ENCODE measurements at regions not wholly inside any gene's neighbourhood (a gene's known extent, or its start where the extent isn't known, plus 50 kb on each side); places are given as distances from the start of the nearest gene placed in this dataset.

DNA sequence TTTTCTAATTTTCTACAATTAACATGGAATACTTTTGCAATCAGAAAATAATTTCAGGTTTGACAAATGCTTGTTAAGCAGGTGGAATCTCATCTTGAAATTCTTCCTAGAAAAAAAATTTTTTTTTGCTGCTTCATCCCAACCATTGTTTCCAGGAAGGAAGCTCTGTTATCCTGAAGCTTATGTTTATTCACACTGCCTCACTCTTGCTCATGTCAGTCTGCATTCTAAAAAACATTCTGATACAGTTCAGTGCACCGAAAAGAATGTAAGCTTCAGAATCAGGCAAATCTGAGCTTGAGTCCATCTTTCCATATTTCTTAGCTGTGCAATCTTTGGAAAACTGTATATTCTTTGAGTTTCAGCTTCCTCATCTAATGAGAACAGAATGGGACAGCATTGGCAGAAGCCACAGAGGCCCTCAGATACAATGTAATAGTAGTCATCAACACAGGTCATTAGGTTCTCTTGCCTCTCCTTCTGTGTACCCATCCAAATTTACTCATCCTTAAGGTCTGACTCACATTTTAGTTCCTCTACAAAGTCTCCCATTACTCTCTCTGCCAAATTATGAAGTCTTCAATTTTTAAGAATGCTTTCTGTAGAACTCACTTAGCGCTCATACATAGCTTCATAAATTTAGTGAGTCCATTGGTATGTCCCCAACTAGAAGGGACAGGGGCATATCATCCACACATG lies 881.8 kb upstream of the NR2F2 start:
- FAIRE-seq: no peak
- DNase-seq (ENCODE audit: low spot score in 2 of 2): no peak

DNA sequence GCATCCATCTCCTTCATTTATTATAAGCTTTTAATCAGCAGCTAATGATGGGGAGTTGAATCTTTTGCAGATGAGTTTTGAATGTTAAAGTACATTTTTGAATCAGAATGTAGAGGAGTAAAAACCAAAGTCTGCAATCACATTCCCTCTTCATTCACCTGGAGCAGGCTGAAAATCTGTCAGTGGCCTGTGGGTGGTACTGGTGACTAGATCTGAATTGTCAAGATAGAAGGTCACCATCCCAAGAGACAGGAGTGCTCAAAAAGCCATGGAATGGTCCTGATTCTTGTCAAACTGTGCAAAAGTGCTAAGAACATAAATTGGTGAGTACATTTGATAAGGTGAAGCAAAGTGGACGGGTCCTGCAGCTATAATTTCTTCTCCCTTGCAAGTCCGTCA lies 881.3 kb upstream of the NR2F2 start:
- no peak for DNase-seq (ENCODE audit: low spot score in 2 of 2)
- FAIRE-seq: no peak

DNA sequence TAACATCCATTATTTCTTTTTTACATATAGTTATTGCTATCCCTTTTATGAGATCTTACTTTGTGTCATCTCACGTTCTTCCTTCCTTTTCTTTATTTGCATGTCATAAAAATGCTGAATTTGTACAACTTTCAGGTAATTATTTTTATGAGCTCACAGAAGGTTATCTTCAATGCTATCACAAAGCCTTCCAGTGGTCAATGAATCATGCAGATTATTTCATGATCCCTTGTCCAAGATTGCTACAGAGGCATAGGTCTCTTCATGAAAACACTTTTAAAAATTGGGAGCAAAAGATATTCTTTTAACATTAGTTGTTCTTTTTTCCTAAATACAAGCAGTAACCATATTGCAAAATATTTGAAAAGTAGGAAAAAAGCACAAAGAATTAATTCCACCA lies 880.1 kb upstream of the NR2F2 start:
- FAIRE-seq: no peak
- no peak for DNase-seq (ENCODE audit: low spot score in 2 of 2)

DNA sequence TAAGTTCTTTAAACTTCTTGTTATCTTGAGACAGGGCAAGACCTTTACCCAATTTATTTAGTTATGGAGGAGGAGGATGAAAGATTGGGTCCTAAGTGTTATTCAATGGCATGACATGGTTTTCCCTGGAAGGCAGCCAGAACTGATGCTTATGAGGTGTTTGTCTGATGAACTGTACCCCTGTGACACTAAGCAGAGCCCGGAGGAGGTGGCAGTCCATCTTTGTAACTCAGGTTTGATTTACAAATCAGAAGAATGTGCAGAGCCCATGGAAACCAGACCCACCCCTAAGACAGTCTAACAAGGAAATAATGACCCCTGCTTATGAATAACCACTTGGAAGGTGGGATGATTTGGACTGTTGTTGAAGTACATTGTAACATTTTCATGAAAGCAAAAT lies 878.6 kb upstream of the NR2F2 start:
- FAIRE-seq: no peak

DNA sequence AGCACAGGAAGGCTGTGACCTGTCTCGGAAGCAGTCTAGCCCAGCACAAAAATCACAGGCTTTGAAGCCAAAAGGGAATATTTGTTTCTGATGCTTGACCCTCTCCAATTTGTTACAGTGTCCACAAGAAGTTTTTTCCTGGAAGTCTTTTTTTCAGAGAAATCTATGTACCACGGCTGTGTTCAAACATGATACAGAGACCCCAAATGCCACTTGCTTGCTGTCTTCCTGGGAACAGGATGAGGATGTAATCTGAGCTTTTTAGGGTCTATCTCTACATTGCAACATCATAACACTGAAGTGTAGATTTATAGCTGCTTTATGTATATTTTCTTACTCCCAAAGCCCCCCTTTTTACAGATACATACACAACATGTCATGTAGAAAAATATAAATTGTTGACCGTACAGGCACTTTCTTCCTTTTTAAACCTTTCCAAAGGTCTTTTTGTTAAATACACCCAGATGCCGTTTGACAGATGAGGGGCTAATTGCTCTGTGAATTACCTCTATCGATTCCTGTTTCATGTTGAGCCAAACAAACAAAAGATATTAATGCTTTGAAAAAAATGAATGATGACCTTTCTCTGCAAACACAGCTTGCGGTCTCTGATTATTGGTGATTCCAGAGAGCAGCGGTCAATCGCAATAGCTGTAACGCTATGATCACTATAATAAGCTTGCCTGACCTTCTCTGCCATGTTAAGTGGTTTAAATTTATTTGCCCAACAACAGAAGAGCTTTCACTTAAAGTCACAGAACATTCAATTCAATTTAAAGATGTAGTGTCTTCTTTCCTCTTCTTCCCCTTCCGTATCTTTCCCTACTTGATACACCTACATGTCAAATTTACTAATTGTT lies 875.9 kb upstream of the NR2F2 start:
- DNase-seq (ENCODE audit: low spot score in 2 of 2) (no peak), FAIRE-seq (no peak)

More for the DNA sequence above, 878.6 kb upstream of the NR2F2 start:
- DNase-seq (ENCODE audit: low spot score in 2 of 2): no peak

DNA sequence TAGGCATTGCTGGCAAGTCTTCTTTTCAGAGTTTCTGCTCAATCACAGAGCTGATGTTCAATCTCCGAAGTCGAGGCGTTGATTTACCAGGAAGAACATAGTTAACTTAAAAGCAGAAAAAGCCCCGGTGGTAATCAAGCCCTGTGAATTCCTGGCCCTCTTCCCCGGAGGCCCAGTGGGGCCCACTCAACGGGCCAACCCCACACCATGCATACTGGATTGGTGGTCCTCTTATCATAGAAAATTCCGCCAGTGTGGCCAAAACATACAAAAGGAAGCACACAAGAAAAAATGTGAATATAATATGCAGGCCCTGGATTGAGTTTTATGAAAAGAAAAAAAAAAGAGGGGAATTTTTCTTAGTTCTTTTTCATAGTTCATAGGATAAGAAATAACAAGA lies 873.0 kb upstream of the NR2F2 start:
- DNase-seq (ENCODE audit: low spot score in 2 of 2) (no peak), FAIRE-seq (no peak)

DNA sequence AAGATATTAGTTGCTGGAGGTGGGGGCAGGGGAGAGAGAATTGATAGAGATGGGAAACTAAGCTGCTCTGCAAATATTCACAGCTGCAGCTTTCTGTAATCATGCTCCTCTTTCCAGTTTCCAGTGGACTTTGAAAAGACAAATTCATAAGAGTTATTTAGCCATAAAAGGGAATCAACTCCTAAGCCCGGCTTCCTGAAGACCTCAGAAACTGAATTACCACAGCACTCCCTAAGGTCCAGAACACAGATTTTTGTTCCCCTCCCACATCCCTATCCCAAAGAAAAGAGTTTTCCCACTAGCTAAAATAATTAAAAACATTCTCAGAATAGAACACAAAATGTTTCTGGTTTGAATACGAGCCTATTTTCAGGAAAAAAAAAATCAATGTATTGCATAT lies 871.8 kb upstream of the NR2F2 start:
- no peak for DNase-seq (ENCODE audit: low spot score in 2 of 2)
- no peak for FAIRE-seq

DNA sequence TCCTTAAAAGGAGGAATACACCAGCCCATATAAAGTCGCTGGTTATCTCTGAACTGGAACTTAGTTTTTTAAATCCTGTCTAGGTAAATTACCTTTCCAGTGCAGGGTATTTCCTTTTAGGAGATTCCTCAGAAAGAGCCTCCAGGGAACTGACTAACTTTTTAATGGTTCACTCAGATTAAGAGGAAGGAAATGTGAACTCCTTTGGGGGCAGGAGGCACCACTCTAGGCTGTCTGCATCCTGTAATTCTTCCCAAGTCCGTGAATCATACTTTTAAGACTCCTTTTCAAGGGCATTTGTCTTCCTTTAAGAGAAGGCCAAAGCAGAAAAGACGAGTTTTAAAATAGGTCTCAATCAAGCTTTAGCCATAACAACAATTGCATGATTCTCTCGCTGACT lies 871.2 kb upstream of the NR2F2 start:
- no peak for DNase-seq (ENCODE audit: low spot score in 2 of 2)
- FAIRE-seq: no peak

DNA sequence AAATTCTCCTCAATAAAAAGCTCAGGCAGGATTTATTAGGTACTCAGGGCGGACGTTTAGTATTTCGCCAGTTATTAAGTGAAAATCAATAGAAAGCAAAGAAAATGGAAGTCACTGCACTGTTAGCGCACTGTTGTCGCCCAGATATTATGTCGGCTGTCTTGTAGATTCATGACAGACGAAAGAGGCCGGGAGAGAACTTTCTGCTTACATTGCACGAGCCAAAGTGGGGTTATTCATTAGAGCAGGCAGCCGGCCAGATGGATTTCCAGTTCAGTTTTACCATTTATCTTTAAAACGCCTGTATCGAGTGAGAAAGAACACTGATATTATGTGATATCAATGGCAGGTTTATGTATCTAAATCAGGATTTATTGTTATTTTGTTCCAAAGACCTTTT lies 866.0 kb upstream of the NR2F2 start:
- DNase-seq (ENCODE audit: low spot score in 2 of 2): no peak
- FAIRE-seq: no peak

DNA sequence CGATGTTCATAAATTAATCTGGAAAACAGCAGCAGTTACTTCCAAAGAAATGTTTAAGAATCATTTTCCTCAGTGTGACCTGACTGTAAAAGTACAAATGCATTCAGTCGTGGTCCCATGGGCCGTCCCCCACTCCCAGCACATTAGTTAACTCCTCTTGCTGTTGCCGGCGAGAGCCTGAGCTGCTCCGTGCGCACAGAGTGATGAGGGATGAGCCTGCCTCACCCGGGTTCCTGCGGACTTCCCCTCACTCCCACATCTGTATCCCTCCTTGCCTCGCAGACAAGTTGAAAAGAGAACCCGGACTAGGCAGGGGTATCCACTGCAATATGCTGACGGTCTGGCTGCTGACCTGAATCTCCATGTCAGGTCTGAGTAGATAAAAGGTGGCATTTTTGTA lies 861.7 kb upstream of the NR2F2 start:
- FAIRE-seq (no peak), DNase-seq (ENCODE audit: low spot score in 2 of 2) (no peak)

DNA sequence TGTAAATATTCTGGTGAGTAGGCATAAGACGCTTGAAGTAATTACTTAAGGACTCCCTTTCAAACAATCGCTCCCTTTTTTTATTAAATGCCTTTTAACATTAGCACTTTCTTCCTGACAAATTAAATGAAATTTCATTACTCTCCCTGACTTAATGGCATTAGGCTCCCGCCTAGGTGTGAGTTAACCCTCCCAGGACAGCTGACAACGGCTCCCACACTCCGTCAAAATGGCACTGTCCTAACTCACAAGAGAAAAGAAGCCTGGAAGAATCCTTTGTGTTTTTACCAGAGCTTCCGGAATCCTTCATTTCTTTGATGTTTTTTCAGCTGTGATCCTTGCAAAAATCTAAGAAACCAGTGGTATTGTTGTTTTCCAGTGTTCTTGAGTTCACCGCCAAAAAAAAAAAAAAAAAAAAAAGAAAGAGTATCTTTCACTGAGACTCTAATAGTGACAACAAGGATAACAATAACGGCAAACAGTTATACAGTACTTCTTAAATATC lies 861.0 kb upstream of the NR2F2 start:
- DNase-seq (ENCODE audit: low spot score in 2 of 2) (no peak), FAIRE-seq (no peak)

DNA sequence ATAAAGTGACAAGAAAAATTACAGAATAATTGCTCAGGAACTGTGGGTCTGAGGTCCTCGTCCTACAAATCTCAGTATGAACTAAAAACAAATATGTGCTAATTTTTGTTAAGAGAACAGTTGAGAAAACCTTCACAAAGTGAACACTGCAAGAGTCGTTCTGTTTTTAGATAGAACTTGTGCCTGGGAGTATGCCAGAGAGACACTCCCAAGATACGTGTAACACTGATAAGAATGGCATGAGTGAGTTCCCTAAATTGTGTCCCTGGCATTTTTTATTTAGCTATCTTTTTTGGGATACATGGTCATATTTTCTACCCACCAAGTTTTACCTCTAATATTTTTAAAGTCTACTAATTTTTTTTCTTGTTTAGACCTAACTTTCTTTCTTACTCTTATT lies 860.0 kb upstream of the NR2F2 start:
- DNase-seq (ENCODE audit: low spot score in 2 of 2) (no peak), FAIRE-seq (no peak)

DNA sequence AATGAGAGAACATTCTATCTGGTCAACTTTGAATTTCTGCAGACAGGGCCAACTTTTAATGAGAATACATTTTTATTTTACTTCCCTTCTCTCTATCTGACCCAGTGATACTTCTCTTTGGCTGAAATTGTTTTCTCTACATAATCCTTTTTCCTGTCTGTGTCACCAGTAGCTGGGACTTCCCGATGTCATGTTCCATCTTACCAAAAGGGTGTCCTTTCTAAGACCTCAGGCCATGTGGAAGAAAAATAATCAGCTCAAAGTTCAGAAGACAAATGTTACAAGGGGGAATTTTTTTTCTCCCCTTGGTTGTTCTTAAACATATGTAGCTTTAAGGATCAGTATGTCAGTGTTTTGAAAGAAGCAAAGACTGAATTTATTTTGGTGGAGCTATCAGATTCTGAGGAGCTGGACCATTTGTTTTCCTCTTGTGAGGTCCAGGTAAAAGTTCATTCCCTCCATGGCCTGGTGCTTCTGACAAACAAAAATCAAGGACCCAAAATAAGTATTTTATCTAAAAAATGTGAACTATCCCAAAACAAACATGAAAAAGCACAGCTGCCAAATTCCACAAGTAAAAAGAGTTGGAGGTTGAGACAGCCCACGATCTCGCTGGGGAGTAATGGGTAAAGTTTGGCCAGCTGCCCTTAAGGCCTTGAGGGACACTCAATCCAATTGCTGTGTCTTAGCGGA lies 859.4 kb upstream of the NR2F2 start:
- no peak for DNase-seq (ENCODE audit: low spot score in 2 of 2)
- FAIRE-seq: no peak

DNA sequence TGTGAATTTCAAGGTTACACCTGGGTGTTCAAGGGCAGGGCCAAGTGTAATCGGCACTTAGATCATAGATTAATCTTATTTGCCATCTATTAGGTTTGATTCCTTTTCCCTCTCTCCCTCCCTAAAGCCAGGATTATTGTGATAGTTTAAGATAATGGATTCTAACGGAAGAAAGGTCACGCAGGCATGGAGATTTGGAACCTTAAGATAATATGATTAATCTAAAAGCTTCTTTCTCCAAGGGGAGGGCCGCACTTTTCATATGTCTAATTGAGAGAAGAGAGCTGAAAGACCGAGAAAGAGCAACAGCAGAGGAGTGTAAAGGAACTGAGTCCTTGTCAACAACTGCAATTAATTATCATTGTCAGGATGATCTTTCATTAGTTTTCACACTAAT lies 858.8 kb upstream of the NR2F2 start:
- no peak for DNase-seq (ENCODE audit: low spot score in 2 of 2)
- no peak for FAIRE-seq

DNA sequence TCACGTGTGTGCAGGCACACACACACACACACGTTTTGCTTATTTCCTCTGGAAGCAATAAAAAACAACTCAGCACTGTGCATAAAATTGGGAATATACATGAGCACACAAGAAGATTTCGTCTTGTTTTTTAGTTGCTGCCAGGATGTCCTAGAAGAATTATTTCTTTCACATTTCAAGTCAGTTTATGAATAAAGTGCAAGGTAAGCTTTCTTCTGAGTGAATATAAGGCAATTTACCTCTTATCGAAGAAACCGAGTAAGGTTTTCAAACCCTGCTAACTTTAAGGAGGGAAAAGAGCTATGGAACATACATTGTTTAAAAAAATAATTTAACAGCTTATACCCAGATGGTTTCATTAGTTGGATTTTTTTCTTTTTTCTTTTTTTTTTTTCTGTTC lies 855.4 kb upstream of the NR2F2 start:
- no peak for FAIRE-seq
- no peak for DNase-seq (ENCODE audit: low spot score in 2 of 2)

DNA sequence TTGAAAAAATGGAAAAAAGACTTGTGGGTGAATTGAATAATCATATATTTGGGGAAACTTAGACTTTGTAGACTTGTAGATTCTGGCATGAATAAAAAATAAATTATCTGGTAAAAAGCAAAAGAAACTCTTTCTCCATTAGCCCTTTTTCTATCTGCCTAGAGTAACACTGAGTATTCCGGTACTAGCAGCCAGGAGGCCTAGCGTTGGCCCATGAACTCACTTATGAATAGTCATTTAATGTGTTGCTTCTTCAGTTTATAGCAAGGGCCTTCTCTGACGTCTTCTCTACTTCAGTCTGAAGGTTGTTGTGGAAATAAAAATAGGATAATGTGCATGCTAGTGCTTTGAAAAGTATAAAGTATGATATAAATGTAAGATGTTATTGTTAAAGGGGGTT lies 851.2 kb upstream of the NR2F2 start:
- no peak for DNase-seq (ENCODE audit: low spot score in 2 of 2)
- FAIRE-seq: no peak

DNA sequence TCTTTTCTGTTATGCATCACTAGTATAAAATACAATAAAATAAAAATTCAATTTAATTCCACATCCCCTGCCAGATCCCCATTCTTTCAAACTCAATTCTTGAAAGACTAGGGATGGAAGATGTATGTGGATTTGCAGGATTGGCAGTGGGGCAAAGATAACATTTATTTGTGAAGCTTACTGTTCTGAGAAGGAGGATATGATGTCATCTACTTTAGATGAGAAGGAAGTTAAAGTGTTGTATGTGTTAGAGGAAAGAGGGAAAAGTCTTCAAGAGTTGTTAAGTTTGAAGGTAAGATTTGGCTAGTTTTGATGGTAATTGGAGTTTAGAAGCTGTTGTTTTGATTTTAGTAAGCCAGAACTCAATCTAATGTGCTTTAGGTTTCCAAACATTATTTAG lies 845.1 kb upstream of the NR2F2 start:
- DNase-seq (ENCODE audit: low spot score in 2 of 2): no peak
- no peak for FAIRE-seq

DNA sequence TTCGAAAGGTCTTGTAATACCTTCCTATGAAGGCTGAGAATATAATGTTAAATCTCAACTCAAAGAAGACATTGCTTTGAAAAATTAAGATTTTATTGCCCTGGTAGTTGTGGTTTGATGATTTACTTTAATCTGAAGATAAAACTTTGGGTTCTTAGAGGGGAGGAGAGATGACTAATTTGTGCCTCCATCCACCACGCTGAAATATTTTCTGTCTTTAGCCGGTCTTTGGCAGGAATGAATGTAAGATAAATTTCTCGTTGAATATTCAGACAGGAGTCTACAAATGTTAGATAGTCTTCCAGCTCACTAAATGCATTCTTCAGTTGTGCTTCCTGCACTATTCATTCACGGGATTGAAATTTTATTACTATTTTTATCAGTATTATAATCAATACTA lies 844.3 kb upstream of the NR2F2 start:
- DNase-seq (ENCODE audit: low spot score in 2 of 2) (no peak), FAIRE-seq (no peak)

DNA sequence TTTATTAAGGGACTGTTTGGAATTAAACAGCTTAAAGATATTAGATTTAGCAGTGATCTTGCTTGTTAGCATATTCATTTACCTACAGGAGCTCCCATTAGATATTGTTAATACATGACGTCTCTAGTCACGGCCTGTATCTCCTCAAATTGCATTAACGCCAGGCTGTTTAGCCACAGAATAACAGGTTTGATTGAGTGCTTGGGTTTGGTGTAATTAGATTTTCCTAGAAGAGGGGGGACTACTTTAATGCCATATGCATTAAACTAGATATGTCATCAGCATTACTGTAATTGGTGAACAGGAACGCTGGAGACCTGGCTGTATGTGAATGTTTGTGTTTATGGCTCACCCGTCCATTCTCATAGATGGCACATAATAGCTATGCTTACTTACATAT lies 841.4 kb upstream of the NR2F2 start:
- DNase-seq (ENCODE audit: low spot score in 2 of 2) (no peak), FAIRE-seq (no peak)

DNA sequence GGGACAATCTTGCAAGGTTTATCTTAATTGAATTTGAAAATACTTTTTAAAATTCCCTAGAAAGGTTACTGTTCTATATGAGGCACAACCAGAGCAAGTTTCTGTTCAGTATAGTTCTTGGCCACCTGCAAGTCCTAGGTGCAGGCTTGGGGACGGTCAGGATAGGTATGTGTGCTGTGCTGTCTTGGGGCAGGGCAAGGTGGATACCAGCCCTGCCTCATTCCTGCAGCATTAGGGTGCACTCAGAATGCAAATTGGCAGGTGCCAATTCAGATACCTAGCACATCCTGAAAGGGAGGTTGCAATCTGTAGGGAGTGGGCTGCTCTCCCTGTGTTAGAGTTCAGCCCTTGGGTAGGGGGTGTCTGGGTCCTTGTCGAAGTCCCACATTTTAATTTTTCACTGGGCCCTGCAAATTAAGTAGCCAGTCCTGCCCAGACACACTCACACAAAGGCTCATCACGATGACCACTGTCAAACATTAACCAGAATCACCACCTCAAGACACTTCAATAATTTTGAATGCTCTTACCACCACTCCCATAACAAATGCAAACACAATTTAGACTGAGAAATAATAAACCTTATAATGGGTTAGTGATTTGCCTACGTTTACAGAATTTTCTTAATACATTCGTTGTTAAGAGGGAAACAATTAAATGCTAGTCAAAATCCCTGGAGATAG lies 838.0 kb upstream of the NR2F2 start:
- FAIRE-seq: no peak
- no peak for DNase-seq (ENCODE audit: low spot score in 2 of 2)
